Adrenal gland (tissue), 5 donors: ENCODE measurements at regions not wholly inside any gene's neighbourhood (a gene's known extent, or its start where the extent isn't known, plus 50 kb on each side); places are given as distances from the start of the nearest gene placed in this dataset.

ENCODE experiments used
- POLR2A ChIP-seq, 2 donors: fragments of 450-650 bp; IDR thresholded peaks; one replicate each; pipeline ENCODE4 v1.6.1; 2017; ENCODE audit warnings: antibody characterized with exemption in 2 of 2, mild to moderate bottlenecking in 2 of 2, moderate library complexity in 1 of 2
- TF ChIP-seq, protein P1 (sequence below), 6 experiments: fragments of 450-650 bp in 4 of 6; fragments of 200-600 bp in 2 of 6; sonication (generic) in 1 of 6; IDR thresholded peaks; 1 replicate in 5 of 6; 2 replicates in 1 of 6; pipeline versions ENCODE4 v1.5.1 to v1.8.0; 2016 to 2021; ENCODE audit warnings: antibody characterized with exemption in 6 of 6, mild to moderate bottlenecking in 2 of 6, moderate library complexity in 1 of 6
- donor health status: DM: no; HTN: no; CAD: no.

DNA sequence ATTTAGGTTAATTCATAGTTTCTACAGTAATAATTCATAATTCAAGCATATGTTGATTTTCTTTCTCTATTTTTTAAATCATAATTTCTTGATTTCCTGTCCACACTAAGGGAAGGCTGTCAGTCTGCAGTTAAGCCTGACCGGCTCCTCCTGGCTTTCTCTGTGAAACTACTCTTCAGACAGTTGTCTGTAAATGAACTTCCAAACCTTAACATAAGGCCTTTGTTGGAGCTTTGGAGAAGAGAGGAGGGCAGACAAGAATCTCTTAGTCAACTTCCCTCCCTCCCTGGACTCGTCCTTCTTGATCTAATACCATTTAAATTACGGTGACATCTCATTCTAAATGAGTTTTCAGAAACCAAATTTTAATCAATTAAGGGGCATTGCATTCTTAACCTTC is 404.1 kb upstream of the ST6GAL2 start:
- TF ChIP-seq, protein P1, sequence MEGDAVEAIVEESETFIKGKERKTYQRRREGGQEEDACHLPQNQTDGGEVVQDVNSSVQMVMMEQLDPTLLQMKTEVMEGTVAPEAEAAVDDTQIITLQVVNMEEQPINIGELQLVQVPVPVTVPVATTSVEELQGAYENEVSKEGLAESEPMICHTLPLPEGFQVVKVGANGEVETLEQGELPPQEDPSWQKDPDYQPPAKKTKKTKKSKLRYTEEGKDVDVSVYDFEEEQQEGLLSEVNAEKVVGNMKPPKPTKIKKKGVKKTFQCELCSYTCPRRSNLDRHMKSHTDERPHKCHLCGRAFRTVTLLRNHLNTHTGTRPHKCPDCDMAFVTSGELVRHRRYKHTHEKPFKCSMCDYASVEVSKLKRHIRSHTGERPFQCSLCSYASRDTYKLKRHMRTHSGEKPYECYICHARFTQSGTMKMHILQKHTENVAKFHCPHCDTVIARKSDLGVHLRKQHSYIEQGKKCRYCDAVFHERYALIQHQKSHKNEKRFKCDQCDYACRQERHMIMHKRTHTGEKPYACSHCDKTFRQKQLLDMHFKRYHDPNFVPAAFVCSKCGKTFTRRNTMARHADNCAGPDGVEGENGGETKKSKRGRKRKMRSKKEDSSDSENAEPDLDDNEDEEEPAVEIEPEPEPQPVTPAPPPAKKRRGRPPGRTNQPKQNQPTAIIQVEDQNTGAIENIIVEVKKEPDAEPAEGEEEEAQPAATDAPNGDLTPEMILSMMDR (IDR thresholded peaks at IDR 0.05), result no peak
- TF ChIP-seq POLR2A (IDR thresholded peaks at IDR 0.05), result no peak
